NB4 (cell line): ENCODE measurements at regions not wholly inside any gene's neighbourhood (a gene's known extent, or its start where the extent isn't known, plus 50 kb on each side); places are given as distances from the start of the nearest gene placed in this dataset.

Experiments
- TF ChIP-seq, protein P1 (sequence below): IDR thresholded peaks from one replicate; pipeline ENCODE4 v1.5.1; 2012; ENCODE audit warnings: low read depth, low read length
- TF ChIP-seq, protein P2 (sequence below): IDR thresholded peaks from 2 replicates; pipeline ENCODE4 v1.6.1; 2011; ENCODE audit warnings: low read depth, low read length

DNA sequence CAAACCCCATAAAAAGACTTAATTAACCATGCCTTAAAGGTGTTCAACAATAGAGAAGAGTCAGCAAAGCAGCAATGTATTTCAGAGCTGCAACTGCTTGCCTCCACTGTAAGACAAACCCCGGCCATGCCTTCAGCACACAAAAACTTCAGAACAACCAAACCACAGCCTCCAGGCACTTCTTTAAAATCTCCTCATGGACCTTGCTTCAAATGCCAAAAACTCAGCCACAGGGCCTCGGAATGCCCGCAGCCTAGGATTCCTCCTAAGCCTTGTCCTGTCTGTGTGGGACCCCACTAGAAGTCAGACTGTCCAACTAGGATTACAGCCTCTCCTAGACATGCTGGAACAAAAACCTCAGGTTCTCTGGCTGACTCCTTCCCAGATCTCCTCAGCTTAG is 208.1 kb upstream of the DUSP10 start:
- TF ChIP-seq, protein P1, sequence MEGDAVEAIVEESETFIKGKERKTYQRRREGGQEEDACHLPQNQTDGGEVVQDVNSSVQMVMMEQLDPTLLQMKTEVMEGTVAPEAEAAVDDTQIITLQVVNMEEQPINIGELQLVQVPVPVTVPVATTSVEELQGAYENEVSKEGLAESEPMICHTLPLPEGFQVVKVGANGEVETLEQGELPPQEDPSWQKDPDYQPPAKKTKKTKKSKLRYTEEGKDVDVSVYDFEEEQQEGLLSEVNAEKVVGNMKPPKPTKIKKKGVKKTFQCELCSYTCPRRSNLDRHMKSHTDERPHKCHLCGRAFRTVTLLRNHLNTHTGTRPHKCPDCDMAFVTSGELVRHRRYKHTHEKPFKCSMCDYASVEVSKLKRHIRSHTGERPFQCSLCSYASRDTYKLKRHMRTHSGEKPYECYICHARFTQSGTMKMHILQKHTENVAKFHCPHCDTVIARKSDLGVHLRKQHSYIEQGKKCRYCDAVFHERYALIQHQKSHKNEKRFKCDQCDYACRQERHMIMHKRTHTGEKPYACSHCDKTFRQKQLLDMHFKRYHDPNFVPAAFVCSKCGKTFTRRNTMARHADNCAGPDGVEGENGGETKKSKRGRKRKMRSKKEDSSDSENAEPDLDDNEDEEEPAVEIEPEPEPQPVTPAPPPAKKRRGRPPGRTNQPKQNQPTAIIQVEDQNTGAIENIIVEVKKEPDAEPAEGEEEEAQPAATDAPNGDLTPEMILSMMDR: no peak
- TF ChIP-seq, protein P2, sequence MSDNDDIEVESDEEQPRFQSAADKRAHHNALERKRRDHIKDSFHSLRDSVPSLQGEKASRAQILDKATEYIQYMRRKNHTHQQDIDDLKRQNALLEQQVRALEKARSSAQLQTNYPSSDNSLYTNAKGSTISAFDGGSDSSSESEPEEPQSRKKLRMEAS: no peak
